Skeletal muscle satellite cell (primary cell): ENCODE measurements at regions not wholly inside any gene's neighbourhood (a gene's known extent, or its start where the extent isn't known, plus 50 kb on each side); places are given as distances from the start of the nearest gene placed in this dataset.
"Not testable (repeated sequence)": the region's sequence is repeated elsewhere in the genome, so short reads cannot be mapped to it uniquely, and the experiment has no call there.

ENCODE experiments used
- H3K27me3 ChIP-seq: 2 replicates; pipeline ENCODE4 v1.7.0; 2013; ENCODE audit warnings: low read length; ENCODE audit not compliant: control insufficient read depth, insufficient read depth
- H3K36me3 ChIP-seq: 2 replicates; pipeline ENCODE4 v1.7.0; 2013; ENCODE audit warnings: mild to moderate bottlenecking, control low read depth, low read length; ENCODE audit not compliant: insufficient read depth
- H3K4me1 ChIP-seq: 2 replicates; pipeline ENCODE4 v1.7.0; 2013; ENCODE audit warnings: low read length; ENCODE audit not compliant: control insufficient read depth, insufficient read depth
- H3K4me2 ChIP-seq: 2 replicates; pipeline ENCODE4 v1.7.0; 2013; ENCODE audit warnings: mild to moderate bottlenecking, low read length
- H3K4me3 ChIP-seq: 2 replicates; pipeline ENCODE4 v1.7.0; 2013; ENCODE audit warnings: low read length
- H3K9ac ChIP-seq: 2 replicates; pipeline ENCODE4 v1.7.0; 2013; ENCODE audit warnings: mild to moderate bottlenecking, low read depth, low read length, moderate library complexity
- H3K9me3 ChIP-seq: replicated peaks from 2 replicates; pipeline ENCODE4 v1.7.0; 2013; ENCODE audit warnings: mild to moderate bottlenecking, control low read depth, low read length

DNA sequence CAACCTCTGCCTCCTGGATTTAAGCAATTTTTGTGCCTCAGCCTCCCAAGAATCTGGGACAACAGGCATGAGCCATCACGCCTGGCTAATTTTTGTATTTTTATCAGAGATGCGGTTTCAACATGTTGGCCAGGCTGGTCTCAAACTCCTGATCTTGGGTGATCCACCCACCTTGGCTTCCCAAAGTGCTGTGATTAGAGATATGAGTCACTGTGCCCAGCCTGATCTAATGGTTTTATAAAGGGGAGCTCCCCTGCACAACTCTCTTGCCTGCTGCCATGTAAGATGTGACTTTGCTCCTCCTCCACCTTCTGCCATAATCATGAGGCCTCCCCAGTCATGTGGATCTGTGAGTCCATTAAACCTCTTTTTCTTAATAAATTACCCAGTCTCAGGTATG, 107.5 kb upstream of the ALDH3B2 start:
- H3K4me3 ChIP-seq, H3K9me3 ChIP-seq, H3K4me2 ChIP-seq, H3K4me1 ChIP-seq, H3K36me3 ChIP-seq, H3K9ac ChIP-seq: not testable (repeated sequence)
- H3K27me3 ChIP-seq, result peaks cover 10% of the 10 kb centered on the region

DNA sequence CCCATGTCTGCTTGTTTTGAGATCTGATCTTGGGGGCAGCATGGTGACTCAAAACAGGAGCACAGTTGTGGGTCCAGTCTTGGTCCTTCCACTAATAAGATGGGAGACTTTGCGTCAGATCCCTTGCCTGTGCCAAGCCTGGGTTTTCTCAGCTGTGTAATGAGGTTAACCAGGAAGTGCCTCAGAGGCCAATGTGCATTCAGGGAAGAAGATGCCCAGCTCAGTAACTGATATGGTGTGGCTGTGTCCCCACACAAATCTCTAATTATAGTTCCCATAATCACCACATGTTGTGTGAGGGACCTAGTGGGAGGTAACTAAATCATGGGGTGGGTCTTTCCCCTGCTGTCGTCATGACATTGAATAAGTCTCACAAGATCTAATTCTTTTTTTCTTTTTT, 107.1 kb upstream of the ALDH3B2 start:
- not testable (repeated sequence) for H3K9ac ChIP-seq, H3K36me3 ChIP-seq, H3K4me2 ChIP-seq, H3K9me3 ChIP-seq, H3K4me1 ChIP-seq, H3K4me3 ChIP-seq
- H3K27me3 ChIP-seq, result peaks cover 11% of the 10 kb centered on the region

- Histone ChIP-seq H3K9ac (no peak overlapping the region), H3K4me1 (no peaks in the 10 kb centered on the region), H3K4me3 (no peak overlapping the region), H3K36me3 (no peaks in the 10 kb centered on the region), H3K27me3 (peaks cover 12% of the 10 kb centered on the region), H3K9me3 (no peaks in the 10 kb centered on the region), H3K4me2 (no peak overlapping the region)
Observed at GRCh38 chr11:67780056-67780455, 105.6 kb upstream of the ALDH3B2 start.

DNA sequence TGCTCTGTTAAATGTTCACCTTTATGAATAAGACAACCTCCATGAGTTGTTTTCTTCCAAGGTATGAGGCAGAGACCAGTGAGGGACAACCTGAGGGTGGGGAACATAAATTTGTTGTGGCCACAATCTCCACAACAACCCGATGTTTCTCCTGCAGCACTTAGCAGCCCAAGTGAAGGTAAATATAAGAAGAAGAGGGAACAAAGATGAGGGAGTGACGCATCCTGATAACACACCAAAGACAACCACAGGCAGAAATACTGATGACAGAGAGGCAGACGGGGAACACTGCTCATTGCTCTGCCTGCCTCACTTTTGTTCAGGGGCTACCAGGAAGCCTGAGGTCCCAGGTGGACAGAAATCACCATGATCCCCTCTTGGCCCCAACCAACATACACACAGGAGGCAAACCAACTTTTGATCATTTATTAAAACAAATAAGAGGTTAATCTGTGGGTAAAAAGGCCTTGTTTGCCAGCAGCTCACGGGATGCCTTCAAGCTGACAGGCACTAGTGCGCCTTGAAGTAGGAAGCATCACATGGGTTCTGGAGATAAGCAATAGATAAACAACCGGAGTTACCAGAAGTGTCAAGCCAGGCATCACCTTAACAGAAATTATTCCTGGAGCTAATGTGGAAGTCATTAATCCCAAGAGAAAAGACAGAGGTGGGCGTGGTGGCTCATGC, 104.9 kb upstream of the ALDH3B2 start:
- H3K4me1 ChIP-seq, H3K36me3 ChIP-seq, H3K9me3 ChIP-seq: not testable (repeated sequence)

GRCh38 chr11:67776852-67777520, 102.6 kb upstream of the ALDH3B2 start:
- H3K4me2 ChIP-seq, result no peak overlapping the region
- no peaks in the 10 kb centered on the region for H3K36me3 ChIP-seq
- no peaks in the 10 kb centered on the region for H3K4me1 ChIP-seq
- H3K4me3 ChIP-seq, result no peak overlapping the region
- H3K9me3 ChIP-seq, result no peaks in the 10 kb centered on the region
- H3K27me3 ChIP-seq, result peaks cover 25% of the 10 kb centered on the region
- no peak overlapping the region for H3K9ac ChIP-seq

More for the DNA sequence above, 104.9 kb upstream of the ALDH3B2 start:
- not testable (repeated sequence) for H3K4me2 ChIP-seq, H3K4me3 ChIP-seq, H3K9ac ChIP-seq
- peaks cover 15% of the 10 kb centered on the region for H3K27me3 ChIP-seq

- not testable (repeated sequence) for H3K4me1 ChIP-seq, H3K9ac ChIP-seq, H3K9me3 ChIP-seq, H3K4me3 ChIP-seq, H3K36me3 ChIP-seq, H3K4me2 ChIP-seq
- H3K27me3 ChIP-seq, result peaks cover 24% of the 10 kb centered on the region
Observed at GRCh38 chr11:67774175-67774574, 99.8 kb upstream of the ALDH3B2 start.

GRCh38 chr11:67768001-67768730, 93.7 kb upstream of the ALDH3B2 start:
- H3K9me3 ChIP-seq, H3K9ac ChIP-seq, H3K4me2 ChIP-seq, H3K4me3 ChIP-seq, H3K4me1 ChIP-seq, H3K36me3 ChIP-seq: not testable (repeated sequence)
- H3K27me3 ChIP-seq, result peaks cover 14% of the 10 kb centered on the region

DNA sequence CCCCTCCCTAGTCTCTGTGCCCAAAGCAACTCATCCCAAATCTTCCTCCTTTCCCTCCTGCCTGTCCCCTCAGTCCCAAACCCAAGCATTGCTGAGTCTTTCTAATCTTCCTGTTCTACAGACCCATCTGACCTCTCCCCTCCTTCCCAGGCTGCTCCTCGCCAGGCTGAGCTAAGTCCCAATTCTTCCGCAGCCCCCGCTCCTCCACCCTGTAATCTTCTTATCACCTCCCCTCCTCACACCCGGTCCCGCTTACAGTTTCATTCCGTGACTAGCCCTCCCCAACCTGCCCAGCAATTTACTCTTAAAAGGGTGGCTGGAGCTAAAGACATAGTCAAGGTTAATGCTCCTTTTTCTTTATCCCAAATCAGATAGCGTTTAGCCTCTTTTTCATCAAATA, 86.8 kb upstream of the ALDH3B2 start:
- H3K4me1 ChIP-seq, H3K4me2 ChIP-seq, H3K4me3 ChIP-seq, H3K36me3 ChIP-seq, H3K9me3 ChIP-seq, H3K9ac ChIP-seq: not testable (repeated sequence)
- peaks cover 17% of the 10 kb centered on the region for H3K27me3 ChIP-seq

- not testable (repeated sequence) for H3K9ac ChIP-seq, H3K36me3 ChIP-seq, H3K4me1 ChIP-seq, H3K4me2 ChIP-seq, H3K4me3 ChIP-seq, H3K9me3 ChIP-seq
- peaks cover 12% of the 10 kb centered on the region for H3K27me3 ChIP-seq
Observed at GRCh38 chr11:67759321-67759720, 84.9 kb upstream of the ALDH3B2 start.

GRCh38 chr11:67758467-67758866, 84.0 kb upstream of the ALDH3B2 start:
- not testable (repeated sequence) for H3K4me3 ChIP-seq, H3K4me2 ChIP-seq, H3K4me1 ChIP-seq, H3K9ac ChIP-seq, H3K36me3 ChIP-seq, H3K9me3 ChIP-seq
- peaks cover 12% of the 10 kb centered on the region for H3K27me3 ChIP-seq

DNA sequence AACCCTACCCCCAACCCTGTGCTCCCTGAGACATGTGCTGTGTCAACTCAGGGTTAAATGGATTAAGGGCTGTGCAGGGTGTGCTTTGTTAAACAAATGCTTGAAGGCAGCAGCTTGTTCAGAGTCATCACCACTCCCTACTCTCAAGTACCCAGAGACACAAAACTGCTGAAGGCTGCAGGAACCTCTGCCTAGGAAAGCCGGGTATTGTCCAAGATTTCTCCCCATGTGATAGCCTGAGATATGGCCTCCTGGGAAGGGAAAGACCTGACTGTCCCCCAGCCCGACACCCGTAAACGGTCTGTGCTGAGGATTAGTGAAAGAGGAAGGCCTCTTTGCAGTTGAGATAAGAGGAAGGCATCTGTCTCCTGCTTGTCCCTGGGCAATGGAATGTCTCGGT, 83.6 kb upstream of the ALDH3B2 start:
- not testable (repeated sequence) for H3K9me3 ChIP-seq

GRCh38 chr11:67753820-67754219, 79.4 kb upstream of the ALDH3B2 start:
- not testable (repeated sequence) for H3K36me3 ChIP-seq, H3K4me1 ChIP-seq, H3K4me2 ChIP-seq, H3K27me3 ChIP-seq, H3K9me3 ChIP-seq, H3K9ac ChIP-seq, H3K4me3 ChIP-seq

More for the DNA sequence above, 83.6 kb upstream of the ALDH3B2 start:
- H3K36me3 ChIP-seq, H3K4me3 ChIP-seq, H3K4me1 ChIP-seq, H3K9ac ChIP-seq, H3K4me2 ChIP-seq: not testable (repeated sequence)
- H3K27me3 ChIP-seq, result peaks cover 12% of the 10 kb centered on the region
